Mucosa of gallbladder (tissue), 1 donor: ENCODE measurements at regions not wholly inside any gene's neighbourhood (a gene's known extent, or its start where the extent isn't known, plus 50 kb on each side); places are given as distances from the start of the nearest gene placed in this dataset.
A peak's percentile ranks its signal among the peaks of the same experiment; 100 is the strongest.
"Not testable (repeated sequence)": the region's sequence is repeated elsewhere in the genome, so short reads cannot be mapped to it uniquely, and the experiment has no call there.

ENCODE experiments used
- DNase-seq: peaks from one replicate; pipeline ENCODE4 v3.0.0-alpha.2; 2020; ENCODE audit warnings: low spot score
- donor health status: DM: no; HTN: no; CAD: no.

DNA sequence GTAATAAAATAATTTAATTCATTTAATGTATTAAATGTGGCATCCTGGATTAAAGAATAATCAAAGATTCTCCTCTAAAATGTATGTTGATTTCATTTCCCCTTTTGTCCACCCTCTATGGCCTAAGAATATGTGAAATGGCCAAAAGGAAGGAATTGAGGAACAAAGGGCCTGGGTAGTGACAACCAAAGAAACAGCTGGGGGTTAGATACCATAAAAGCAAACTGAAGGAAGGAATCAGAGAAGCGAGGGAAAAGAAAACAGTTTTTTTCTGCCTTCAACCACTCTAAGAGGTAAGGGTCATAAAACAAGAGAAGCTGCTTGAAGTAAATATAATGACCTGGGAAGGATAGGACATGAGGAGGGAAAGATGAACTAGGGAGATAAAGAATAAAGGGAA, 139.3 kb downstream of the FAM76B start:
- DNase-seq, result no peak

DNA sequence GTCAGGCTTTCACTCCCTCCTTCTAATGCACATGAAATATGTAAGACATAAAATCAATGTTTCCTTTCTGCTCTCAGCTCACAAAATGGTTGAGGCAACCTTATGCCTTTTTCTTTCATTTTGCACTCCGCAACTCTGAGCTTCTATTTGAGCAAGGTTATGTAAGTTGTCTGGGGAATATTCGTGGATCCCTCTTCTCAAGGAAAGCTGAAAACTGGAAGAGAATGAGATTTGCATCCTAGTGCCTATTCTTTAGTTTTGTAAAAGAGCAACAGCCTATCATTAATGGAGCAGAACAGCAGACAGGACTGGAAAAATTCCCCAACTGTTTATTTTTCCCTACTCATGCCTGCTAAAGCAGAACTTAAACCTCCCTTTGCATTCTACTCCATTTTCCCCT, 141.7 kb downstream of the FAM76B start:
- DNase-seq, result no peak

DNA sequence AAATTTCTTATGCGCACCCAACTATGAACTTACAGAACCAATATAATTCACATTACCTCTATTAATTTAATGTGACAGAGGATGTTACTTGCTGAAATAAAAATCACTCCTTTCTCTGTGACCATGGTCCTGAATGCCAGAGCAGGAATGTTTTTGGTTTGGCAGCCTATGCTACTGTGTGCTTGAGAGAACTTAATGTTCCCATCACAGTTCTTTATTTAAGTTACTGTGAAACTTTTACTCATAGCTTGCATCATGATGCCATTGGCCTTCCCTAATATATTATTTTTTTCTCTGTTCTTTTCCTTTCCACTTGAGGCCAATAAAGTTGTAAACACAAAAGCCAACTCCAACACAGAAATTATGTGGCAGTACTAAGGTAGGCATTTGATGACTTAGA, 142.2 kb downstream of the FAM76B start:
- DNase-seq, result peak; percentile 12

DNA sequence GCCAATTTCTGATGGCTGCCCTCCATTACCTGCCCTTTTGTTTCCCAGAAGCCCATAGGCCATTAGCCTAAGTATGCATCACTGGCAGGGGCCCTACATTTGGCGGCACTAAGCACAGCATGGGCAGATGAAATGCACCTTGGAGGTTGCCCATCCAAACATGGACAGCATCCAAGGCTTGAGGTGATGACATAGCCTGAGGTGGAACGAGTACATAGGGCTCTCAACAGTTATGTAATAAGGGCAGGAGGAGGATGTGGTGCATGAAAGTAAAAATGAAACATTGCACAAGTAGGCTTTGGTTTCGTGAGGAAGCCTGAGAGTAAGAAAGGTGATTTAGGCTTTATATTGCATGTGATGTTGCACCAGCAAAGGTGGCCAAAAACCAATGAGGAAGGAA, 148.1 kb downstream of the FAM76B start:
- no peak for DNase-seq

DNA sequence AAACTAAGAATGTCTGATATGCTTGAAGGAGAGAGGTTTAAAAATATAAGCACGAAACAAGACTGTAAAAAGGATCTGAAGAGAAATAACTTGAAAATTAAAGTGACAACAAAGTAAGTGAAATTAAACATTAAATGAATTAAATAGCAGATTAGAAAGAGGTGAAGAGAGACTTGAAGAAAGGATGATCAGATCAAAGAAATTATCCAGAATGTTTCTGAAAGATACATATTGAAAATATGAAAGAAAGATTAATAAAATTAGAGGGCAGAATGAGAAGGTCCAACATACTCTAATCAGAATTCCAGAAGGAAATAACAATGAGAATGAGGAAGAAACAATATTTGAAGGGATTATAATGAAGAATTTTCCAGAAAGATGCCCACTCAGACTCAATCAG, 151.1 kb downstream of the FAM76B start:
- DNase-seq, result no peak

DNA sequence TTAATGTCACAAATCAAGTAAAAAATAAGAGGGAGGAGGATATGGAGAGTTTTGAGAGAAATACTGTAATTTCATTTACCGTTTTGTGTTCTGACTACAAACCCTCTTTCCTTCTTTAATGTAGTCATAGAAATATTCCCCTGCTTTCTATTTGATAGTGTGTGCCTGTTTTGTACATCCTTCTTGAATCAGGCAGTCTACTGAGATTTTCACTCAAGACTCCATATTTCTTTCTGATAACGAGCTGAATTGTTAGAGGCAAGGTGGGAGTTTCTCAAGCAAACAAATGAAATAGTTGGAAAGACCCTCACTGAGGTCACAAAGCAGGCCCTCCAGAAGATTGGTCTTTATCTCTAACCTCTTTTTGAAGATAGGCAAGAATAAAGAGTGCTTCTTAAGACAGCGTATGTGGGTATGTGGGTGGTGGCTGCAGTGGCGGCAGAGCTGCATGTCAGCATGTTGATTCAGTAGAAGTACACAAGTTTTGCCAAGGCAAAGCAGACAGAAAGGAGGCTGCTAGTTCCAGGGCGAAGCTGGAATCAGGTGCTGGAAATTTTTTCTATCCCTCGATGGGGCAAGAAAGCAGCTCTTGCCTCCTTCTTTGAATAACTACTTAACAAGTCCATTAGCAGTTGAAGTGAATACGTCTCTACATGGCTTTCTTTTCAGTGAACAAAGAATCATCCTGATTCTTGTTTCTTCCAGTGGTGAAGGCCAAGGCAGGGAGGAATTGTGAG, 164.2 kb downstream of the FAM76B start:
- DNase-seq, result no peak

DNA sequence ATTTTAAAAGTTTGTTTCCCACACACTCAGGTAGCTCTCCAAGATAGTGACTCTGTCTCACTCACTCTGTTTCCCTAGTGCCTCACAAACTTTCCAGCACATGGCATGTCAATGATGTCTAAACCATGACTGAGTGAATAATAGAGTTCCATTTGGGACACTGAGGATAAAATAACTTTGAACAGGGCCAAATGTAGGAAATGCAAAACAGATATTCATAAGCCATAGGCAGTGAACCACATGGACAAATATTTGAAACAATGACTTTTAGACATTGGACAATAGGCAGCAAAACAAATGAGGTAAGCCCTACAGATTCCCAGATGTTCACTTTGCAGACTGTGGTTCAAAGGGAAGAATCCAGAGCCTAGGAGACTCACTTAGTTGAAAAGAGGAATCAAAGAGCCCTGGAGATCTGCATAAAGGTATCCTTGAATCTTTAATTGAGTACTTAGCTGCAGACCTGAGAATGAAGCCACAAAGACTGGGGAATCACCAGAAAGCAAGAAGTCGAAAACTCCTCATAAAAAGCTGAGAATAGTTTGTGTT, 173.3 kb downstream of the FAM76B start:
- no peak for DNase-seq

DNA sequence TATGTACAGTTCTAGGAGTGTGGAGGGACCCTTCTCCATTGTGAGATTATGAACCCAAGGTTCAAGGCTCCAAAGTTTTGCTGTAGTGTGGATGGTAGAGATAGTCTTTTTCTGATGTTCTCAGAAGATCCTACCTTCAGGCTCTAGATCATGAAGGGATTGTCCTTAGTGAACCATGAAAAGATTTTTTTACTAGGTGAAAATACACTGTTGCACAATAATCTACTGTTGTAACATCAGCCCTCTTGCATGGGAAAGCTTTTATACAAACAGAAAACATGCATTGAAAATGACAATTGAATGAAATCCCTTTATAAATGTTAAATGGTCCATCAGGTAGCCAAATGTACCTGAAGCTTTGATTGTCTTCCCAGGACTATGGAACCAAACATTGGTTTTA, 177.8 kb downstream of the FAM76B start:
- no peak for DNase-seq

DNA sequence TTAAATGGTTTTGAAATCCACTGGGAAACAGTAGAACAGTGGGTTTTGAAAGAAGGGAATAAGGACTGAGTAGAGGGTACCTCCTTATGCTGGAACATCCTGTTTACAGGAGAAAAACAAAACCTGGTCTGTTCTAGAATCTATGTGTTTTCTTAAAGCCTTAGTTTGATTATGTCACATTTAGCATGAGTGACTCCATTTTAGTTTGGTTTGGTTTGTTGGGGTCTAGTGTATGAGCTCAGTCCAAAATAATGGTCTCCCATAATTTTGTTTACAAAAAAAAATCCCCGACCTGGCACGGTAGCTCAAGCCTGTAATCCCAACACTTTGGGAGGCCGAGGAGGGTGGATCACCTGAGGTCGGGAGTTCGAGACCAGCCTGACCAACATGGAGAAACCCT, 179.4 kb downstream of the FAM76B start:
- DNase-seq, result not testable (repeated sequence)

DNA sequence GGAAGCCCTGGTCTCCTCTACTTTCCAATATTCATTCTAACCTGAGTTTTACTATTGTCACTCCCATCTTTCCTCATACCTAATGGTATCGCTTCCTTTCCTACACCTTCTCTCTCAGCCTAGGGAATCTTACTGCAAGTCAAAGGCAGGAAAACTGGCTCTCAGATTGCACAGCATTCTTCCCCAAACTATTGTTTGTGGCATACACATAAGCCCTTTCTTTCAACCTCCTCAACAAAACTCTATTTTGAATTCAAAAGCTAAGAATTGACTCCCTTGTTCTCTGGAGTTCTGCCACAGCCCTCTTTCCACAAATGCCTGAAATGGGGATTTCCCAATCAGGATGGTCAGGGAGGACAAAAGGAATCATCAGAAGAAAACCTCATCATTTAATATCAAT, 181.5 kb downstream of the FAM76B start:
- DNase-seq, result no peak

DNA sequence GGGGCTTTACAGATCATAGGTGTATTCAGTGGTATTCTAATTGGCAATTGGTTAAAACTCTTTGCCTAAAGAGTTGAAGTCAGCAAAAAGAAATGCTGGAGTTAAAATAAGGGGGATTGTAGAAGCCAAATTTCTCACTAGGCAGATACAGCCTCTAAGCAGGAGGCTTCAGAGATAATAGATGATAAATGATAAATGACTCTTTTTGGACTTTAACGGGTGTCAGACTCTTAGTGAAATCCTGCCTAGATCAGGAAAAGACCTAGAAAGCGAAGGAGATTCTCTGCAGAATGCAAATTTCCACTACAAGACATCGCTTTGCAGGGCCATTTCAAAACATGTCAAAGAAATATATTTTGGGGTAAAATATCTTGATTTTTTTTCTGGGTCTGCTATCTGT, 182.8 kb downstream of the FAM76B start:
- no peak for DNase-seq

DNA sequence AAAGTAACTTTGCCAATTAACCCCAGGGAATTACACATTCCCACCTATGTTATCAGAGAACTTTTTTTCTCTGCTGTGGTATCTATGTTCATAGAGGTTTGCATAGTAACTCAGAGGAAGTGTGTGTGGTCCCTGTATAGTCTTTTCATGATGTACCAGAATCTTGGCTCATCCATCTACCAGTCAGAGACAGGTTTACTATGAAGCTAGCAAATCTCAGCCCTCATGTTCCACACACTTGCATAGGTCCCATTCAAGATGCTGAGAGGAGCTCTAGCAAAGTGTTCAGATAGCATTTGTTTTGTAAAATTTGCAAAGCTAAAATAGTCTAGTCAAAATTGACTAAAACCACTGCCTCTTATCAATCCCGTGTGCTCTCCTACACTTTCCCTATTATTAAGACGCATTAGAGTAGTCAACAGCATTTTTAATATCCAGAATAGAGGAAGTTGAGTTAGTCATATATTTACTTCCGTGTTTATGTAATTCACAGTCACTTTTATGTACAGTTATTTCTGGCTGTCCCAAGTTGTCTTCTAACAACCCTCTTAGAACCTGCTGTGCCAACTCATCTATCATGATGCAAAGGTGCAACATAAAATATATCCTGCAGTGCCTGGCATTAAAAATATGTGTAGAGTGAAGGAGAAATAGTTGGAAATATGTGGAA, 184.2 kb downstream of the FAM76B start:
- DNase-seq, result no peak

DNA sequence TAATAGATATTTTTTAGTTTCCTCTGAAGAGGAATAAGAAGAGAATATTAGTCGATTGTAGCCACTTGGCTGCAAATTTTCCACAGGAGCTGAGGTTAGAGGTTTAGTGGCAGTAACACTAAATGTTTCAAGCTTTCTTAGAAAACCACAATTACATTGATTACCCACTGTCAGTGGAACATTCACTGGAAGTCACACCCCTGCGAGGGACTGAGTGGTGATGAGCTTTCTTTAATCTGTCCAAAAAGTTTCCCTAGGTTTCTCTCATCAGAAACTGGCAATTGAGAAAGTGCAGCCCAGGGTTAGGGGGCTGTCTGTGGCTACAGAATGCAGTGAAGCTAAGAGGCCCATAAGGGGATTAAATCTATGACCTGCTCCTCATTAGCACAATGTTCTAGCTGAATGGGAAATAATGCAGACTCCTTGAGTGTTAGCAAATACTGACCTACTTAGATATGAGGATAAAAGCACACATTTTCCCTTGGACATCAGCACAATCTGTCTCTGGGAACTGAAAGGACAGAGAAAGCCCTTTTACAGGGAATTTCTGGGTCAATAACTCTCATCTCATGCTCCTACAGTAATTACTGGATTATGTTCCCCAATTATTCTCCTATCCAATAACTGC, 189.5 kb downstream of the FAM76B start:
- no peak for DNase-seq

DNA sequence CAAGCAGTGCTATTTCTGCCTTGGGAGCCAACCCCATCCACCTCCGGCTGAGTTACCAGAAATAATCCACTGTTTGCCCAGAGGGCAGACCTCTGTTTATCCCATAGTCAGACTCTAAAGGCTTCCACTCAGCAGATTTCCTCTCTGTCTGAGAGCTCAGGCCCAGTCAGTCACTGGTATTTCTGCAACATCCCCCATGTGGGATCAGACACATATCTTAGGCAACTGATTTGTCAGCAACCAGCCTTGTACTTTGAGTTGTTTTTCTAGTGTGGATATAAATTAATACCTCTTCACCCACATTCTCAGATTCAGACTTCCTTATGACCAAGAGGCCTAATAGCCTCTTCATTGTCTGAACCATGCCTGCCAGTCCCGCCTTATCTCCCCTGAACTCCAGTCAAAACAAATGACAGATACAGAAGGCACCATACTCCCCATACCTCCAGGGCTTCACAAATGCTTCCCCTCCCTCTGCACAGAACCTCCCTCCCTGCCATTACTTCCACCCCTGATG, 193.6 kb downstream of the FAM76B start:
- no peak for DNase-seq

DNA sequence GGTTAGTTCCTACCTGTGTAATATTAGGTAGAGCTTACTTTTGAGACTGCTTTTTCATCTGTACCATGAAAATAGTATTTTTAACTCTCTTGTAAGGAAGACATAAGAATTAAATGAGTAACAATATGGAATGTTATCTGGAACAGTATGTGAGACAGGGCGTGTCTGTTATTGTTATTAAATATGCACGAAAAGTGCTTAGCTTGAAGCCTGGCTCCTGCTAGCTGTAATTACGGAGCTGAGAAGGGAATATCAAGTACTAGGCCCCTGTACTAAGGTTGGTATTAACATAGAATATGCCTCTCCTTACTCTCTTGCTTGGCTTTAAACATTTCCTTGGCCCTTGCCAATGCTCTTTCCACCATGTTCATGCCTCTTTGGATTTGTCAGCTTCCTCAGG, 194.0 kb downstream of the FAM76B start:
- DNase-seq, result no peak

DNA sequence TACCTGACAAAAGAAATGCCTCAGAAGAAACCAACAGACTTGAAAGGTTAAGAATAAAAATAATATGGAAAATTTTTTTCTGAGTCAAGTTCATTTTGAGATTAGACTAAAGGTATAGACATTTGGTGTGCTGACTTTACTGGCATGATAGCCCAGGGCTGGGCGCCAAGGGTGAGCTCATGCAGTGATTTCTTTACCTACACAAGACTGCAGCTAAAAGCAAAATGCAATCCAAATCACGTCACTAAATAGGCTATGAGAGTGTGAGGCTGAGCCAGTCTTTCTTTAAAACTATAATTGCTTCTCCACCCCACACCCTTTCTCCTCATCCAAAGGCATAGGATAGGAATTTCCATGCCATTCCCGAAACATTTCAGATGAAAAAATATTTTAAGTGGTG, 196.5 kb downstream of the FAM76B start:
- DNase-seq, result no peak

DNA sequence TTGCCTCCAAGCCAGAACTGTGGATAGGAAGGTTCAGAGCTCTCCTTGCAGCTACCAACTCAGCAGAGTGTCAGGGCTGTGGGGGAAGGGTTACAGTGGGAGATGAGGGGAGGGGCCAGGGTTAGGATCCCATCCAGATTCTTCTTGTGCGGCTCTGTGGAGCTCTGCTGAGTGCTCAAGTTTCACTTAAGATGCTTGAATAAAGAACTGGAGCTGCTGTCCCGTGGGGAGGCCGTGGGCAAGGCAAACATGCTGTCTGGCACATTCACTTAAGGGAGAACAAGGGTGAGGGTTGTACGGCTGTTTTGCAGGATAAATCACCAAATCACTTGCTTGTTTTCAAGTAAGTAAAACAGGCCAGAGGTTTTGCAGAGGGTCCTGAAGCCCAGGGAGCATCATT, 197.1 kb downstream of the FAM76B start:
- no peak for DNase-seq

DNA sequence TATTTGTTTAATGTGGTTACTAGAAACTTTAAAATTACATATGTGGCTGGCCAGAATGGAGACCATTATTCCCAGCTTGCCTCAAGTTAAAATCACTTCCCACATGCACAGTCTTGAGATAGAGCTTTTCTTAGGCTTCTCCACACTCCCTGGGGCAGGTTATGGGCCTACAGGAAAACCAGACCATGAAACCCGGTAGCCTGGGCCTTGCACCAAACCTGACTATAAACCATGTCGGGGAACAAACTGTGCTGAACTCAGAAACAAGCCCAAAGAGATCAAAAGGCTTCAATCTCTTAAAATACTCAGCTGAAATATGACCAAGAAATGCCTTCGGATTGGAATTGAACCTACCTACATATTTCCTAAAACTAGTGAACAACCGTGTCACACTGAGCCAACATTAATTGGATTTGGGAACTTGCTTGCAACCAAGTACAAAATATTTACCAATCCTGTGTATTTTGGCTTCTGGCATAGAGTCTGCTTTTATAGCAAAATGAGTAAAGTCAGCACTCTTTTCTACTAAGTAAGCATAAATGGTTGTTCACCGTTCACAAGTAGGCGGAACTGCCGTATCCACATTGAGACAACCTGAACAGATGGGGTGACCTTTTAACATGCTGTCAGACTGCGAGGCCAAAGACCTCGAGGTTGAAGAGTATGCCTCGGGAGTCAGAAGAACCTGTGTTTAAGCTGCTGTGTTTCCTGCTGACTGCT, 199.5 kb downstream of the FAM76B start:
- no peak for DNase-seq

DNA sequence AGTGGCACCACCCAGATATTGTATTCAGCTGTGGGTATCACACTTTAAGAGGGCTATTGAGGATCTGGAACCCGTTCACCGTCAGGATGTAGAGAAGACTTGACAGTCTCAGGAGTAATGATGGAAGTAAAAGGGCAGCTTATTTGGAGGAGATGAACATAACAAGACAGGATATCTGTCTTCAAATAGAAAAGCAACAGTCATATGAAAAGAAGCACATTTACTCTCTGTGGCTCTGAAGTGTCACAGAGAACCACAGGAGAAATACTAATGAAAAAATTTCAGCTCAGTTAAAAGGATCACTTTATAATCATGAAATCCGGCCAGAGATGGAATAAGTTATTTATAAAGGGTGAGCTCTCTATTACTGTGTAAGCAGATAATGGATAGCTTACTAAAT, 200.8 kb downstream of the FAM76B start:
- DNase-seq, result no peak

DNA sequence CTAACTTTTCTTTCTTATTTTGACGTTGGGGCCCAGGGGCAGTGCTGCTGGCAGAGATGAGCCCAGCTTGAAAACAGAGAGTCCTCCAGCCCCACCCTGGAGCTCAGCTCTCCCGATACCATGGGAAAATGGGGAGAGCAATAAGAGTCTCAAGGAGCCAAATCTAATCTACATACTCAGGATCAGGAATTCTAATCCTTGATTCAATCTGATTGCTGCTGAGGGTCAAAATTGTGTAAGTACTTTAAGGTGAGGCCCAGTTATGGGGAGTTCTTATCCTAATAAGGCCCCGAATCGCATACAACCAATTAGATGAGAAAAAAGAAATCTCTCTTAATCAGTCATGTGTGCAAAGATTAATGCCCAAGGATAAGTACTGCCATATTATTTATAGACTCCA, 202.9 kb downstream of the FAM76B start:
- DNase-seq, result no peak

DNA sequence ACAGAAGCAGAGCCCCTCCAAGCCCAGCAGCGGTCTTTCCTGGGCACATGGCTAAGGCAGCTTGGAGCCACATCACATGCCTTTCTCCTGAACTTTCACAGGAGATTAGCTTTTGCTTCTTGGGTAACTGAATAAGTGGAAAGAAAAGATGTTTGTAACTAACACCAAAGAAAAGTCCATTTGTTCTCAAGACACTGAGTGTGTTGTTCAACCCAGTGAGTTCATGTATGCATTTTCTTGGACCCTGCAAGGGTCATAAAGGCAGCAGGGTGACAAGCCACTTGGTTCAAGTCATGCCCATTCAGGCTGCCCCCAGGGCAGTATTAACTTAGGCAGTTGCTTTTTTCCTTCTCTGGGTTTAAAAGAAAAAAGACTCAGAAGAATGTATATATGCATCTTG, 203.4 kb downstream of the FAM76B start:
- DNase-seq, result no peak

DNA sequence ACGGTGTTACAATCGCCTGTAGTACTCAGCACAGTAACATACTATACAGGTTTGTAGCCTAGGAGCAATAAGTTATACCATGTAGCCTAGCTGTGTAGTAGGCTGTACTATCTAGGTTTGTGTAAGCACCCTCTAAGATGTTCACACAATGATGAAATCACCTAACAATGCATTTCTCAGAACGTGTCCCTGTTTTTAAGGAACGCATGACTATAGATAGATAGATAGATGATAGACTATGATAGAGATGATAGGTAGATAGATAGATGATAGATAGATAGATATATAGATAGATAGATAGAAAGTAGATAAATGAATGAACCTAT, 203.9 kb downstream of the FAM76B start:
- DNase-seq, result no peak
